H9 (cell line): ENCODE measurements at regions not wholly inside any gene's neighbourhood (a gene's known extent, or its start where the extent isn't known, plus 50 kb on each side); places are given as distances from the start of the nearest gene placed in this dataset.

Experiments
- DNase-seq: peaks from one replicate; pipeline ENCODE4 v3.0.0-alpha.2; 2017
- H2AFZ ChIP-seq: one replicate; pipeline ENCODE4 v1.6.1; 2013; ENCODE audit warnings: mild to moderate bottlenecking, low read length, control low read depth, moderate library complexity
- H2AK5ac ChIP-seq: 2 replicates; pipeline ENCODE4 v1.6.1; 2013; ENCODE audit warnings: low read length, control low read depth, mixed read lengths; ENCODE audit not compliant: insufficient read length
- H2BK120ac ChIP-seq: one replicate; pipeline ENCODE4 v1.6.1; 2013; ENCODE audit warnings: low read depth, mild to moderate bottlenecking, low read length, control low read depth, inconsistent platforms; ENCODE audit not compliant: poor library complexity, severe bottlenecking
- H2BK12ac ChIP-seq: 2 replicates; pipeline ENCODE4 v1.6.1; 2013; ENCODE audit warnings: low read length, control low read depth, mixed read lengths, low read depth; ENCODE audit not compliant: insufficient read length
- H2BK15ac ChIP-seq: 2 replicates; pipeline ENCODE4 v1.6.1; 2013; ENCODE audit warnings: low read depth, low read length, control low read depth
- H2BK20ac ChIP-seq: one replicate; pipeline ENCODE4 v1.6.1; 2013; ENCODE audit warnings: low read depth, mild to moderate bottlenecking, low read length, control low read depth, inconsistent platforms; ENCODE audit not compliant: poor library complexity, severe bottlenecking
- H2BK5ac ChIP-seq: 2 replicates; pipeline ENCODE4 v1.6.1; 2013; ENCODE audit warnings: low read length, control low read depth, mixed read lengths; ENCODE audit not compliant: insufficient read length
- H3K14ac ChIP-seq: 2 replicates; pipeline ENCODE4 v1.6.1; 2013; ENCODE audit warnings: low read length, control low read depth; ENCODE audit not compliant: insufficient read depth
- H3K18ac ChIP-seq: 2 replicates; pipeline ENCODE4 v1.6.1; 2013; ENCODE audit warnings: low read depth, mild to moderate bottlenecking, mixed read lengths, low read length, control low read depth; ENCODE audit not compliant: insufficient read length
- H3K23ac ChIP-seq: 2 replicates; pipeline ENCODE4 v1.6.1; 2013; ENCODE audit warnings: low read length, control low read depth, mixed read lengths, low read depth; ENCODE audit not compliant: insufficient read length
- H3K23me2 ChIP-seq: 2 replicates; pipeline ENCODE4 v1.6.1; 2013; ENCODE audit warnings: low read depth, mild to moderate bottlenecking, mixed read lengths, low read length, control low read depth; ENCODE audit not compliant: insufficient read length, poor library complexity, severe bottlenecking
- H3K27ac ChIP-seq: 2 replicates; pipeline ENCODE4 v1.5.1; 2013; ENCODE audit warnings: low read length, control low read depth, mixed read lengths, low read depth; ENCODE audit not compliant: insufficient read length
- H3K27me3 ChIP-seq: 2 replicates; pipeline ENCODE4 v1.6.1; 2013; ENCODE audit warnings: low read length, control low read depth, inconsistent platforms; ENCODE audit not compliant: insufficient read depth
- H3K4ac ChIP-seq: 2 replicates; pipeline ENCODE4 v1.6.1; 2013; ENCODE audit warnings: low read depth, mild to moderate bottlenecking, control low read depth, inconsistent platforms, low read length, moderate library complexity
- H3K4me1 ChIP-seq: 2 replicates; pipeline ENCODE4 v1.6.1; 2013; ENCODE audit warnings: low read length, control low read depth, inconsistent platforms; ENCODE audit not compliant: insufficient read depth
- H3K4me2 ChIP-seq: 2 replicates; pipeline ENCODE4 v1.6.1; 2013; ENCODE audit warnings: low read length, control low read depth, mixed read lengths; ENCODE audit not compliant: insufficient read length, insufficient read depth
- H3K56ac ChIP-seq: 2 replicates; pipeline ENCODE4 v1.6.1; 2013; ENCODE audit warnings: low read depth, mild to moderate bottlenecking, mixed read lengths, low read length, control low read depth; ENCODE audit not compliant: insufficient read length
- H3K79me1 ChIP-seq: 2 replicates; pipeline ENCODE4 v1.6.1; 2013; ENCODE audit warnings: low read depth, mild to moderate bottlenecking, moderate library complexity, low read length, control low read depth, inconsistent platforms; ENCODE audit not compliant: insufficient read depth, poor library complexity, severe bottlenecking
- H3K79me2 ChIP-seq: 2 replicates; pipeline ENCODE4 v1.6.1; 2013; ENCODE audit warnings: low read length, control low read depth, inconsistent platforms; ENCODE audit not compliant: insufficient read depth
- H3K9ac ChIP-seq: 2 replicates; pipeline ENCODE4 v1.6.1; 2013; ENCODE audit warnings: low read length, control low read depth, mixed read lengths; ENCODE audit not compliant: insufficient read length; ENCODE audit errors: extremely low read depth
- H3K9me3 ChIP-seq: one replicate; pipeline ENCODE4 v1.6.1; 2013; ENCODE audit warnings: low read depth, low read length, inconsistent platforms; ENCODE audit not compliant: control insufficient read depth
- H3T11ph ChIP-seq: one replicate; pipeline ENCODE4 v1.6.1; 2013; ENCODE audit warnings: mild to moderate bottlenecking, low read length, control low read depth, inconsistent platforms
- H4K20me1 ChIP-seq: one replicate; pipeline ENCODE4 v1.6.1; 2013; ENCODE audit not compliant: control insufficient read depth, insufficient read length, insufficient read depth
- H4K5ac ChIP-seq: 2 replicates; pipeline ENCODE4 v1.6.1; 2013; ENCODE audit warnings: low read depth, mild to moderate bottlenecking, mixed read lengths, low read length, control low read depth; ENCODE audit not compliant: insufficient read length
- H4K8ac ChIP-seq: replicated peaks from 2 replicates; pipeline ENCODE4 v1.6.1; 2013; ENCODE audit warnings: low read length, control low read depth, mixed read lengths, low read depth; ENCODE audit not compliant: insufficient read length
- H4K91ac ChIP-seq: 2 replicates; pipeline ENCODE4 v1.6.1; 2013; ENCODE audit warnings: low read depth, mild to moderate bottlenecking, moderate library complexity, mixed read lengths, low read length, control low read depth; ENCODE audit not compliant: insufficient read length
- H3K27ac Mint-ChIP-seq, 3 experiments: 2 replicates in 2 of 3; 3 replicates in 1 of 3; pipeline ENCODE4 v1.8.0; 2020 to 2021; ENCODE audit warnings: mixed read lengths in 3 of 3, mild to moderate bottlenecking in 1 of 3, moderate library complexity in 1 of 3
- H3K27me3 Mint-ChIP-seq: 2 replicates; pipeline ENCODE4 v1.8.0; 2021; ENCODE audit warnings: low read depth, mild to moderate bottlenecking, moderate library complexity, mixed read lengths
- H3K36me3 Mint-ChIP-seq, 3 experiments: 2 replicates in 2 of 3; 3 replicates in 1 of 3; pipeline ENCODE4 v1.8.0; 2020 to 2021; ENCODE audit warnings: low read depth in 3 of 3, mixed read lengths in 3 of 3; ENCODE audit not compliant: insufficient read depth in 1 of 3
- H3K4me1 Mint-ChIP-seq, 2 experiments: 2 replicates each; pipeline ENCODE4 v1.8.0; 2020; ENCODE audit warnings: mixed read lengths in 2 of 2
- H3K4me3 Mint-ChIP-seq, 2 experiments: 2 replicates in 1 of 2; 3 replicates in 1 of 2; pipeline ENCODE4 v1.8.0; 2020 to 2021; ENCODE audit warnings: mild to moderate bottlenecking in 2 of 2, mixed read lengths in 2 of 2, moderate library complexity in 1 of 2
- H3K9me3 Mint-ChIP-seq, 2 experiments: 2 replicates in 1 of 2; 3 replicates in 1 of 2; pipeline ENCODE4 v1.8.0; 2020; ENCODE audit warnings: mild to moderate bottlenecking in 2 of 2, mixed read lengths in 2 of 2, moderate library complexity in 1 of 2
- CTCF ChIP-seq: fragments of 200-600 bp; sonication (generic); conservative IDR thresholded peaks from 3 replicates; pipeline ENCODE4 v1.8.0; 2021; ENCODE audit warnings: antibody characterized with exemption, mild to moderate bottlenecking
- WGBS: extraction: QIAGEN DNeasy Blood & Tissue Kit; methylation state at CpG from one replicate; pipeline ENCODE4 v1.1.7; 2013; ENCODE audit warnings: missing lambda C conversion rate, low lambda C conversion rate, mixed read lengths; ENCODE audit not compliant: insufficient read length; ENCODE audit errors: extremely low coverage; 5-methylcytosine and 5-hydroxymethylcytosine counted together

DNA sequence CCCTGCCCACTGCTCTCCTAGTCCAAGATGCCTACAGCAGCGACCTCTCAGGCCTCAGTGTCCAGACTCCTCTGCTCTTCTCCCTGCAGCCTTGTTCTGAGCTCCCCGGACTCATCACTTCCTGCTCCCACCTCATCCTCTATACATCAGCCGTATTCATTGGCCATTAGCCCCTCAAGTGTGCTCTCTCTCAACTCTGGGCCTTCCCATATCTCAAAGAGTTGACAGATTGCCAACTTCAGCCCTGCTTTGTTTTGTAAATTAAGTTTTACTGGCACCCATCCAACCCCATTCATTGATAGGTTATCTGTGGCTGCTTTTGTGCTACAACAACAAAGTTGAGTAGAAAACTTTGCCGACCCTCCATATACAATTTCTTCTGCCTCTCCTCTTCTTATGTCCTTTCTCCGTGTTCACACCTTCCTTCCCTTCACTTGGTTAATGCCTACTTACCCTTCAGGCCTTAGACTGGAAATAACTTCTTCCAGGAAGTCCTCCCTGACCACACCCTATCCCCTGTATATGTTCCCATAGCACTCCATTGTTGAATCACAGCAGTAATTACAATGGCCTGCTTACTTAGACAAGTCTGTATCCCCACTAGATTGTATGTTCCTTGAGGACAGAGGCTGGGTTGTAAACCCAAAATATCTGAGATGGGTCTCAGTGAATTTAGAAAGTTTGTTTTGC, 63.4 kb upstream of the TANC2 start:
- Histone ChIP-seq H2BK15ac (no peak overlapping the region), H3K27me3 (no peaks in the 10 kb centered on the region), H3K18ac (no peak overlapping the region), H2BK5ac (no peak overlapping the region), H2AK5ac (no peak overlapping the region), H3K27ac (no peak overlapping the region), H3K14ac (no peak overlapping the region), H3K9ac (no peak overlapping the region), H4K5ac (no peak overlapping the region), H3K79me1 (no peaks in the 10 kb centered on the region), H2BK12ac (no peak overlapping the region), H2BK120ac (no peak overlapping the region), H3K23ac (no peak overlapping the region), H3K4me1 (no peaks in the 10 kb centered on the region; the same call in 1 of the 2 replicates), H4K91ac (no peak overlapping the region), H3K23me2 (no peaks in the 10 kb centered on the region), H3K9me3 (no peaks in the 10 kb centered on the region), H3K56ac (no peak overlapping the region), H3K4ac (no peak overlapping the region), H3T11ph (no peak overlapping the region), H2BK20ac (no peak overlapping the region), H3K4me2 (no peak overlapping the region), H4K20me1 (no peaks in the 10 kb centered on the region), H2AFZ (no peak overlapping the region), H3K79me2 (no peaks in the 10 kb centered on the region), H4K8ac (no peak overlapping the region)
- Mint-ChIP-seq H3K36me3 (no peaks in the 10 kb centered on the region; a peak in 1 of 7 replicates), H3K9me3 (peaks cover 0 to 2% of the 10 kb centered on the region in 2 experiments; a peak in 1 of 5 replicates), H3K4me1 (peaks cover 16 to 20% of the 10 kb centered on the region in 2 experiments), H3K27ac (peak overlapping the region in 1 of 3 experiments; percentile 26; a peak in 1 of 7 replicates), H3K27me3 (no peaks in the 10 kb centered on the region; the same call in 1 of the 2 replicates), H3K4me3 (no peak overlapping the region; a peak in 1 of 5 replicates)
- WGBS: no CpG with 5 or more reads among the region's 5 CpGs
- TF ChIP-seq CTCF: no peak
- DNase-seq: no peak
